ENCODE measurements at regions not wholly inside any gene's neighbourhood (a gene's known extent, or its start where the extent isn't known, plus 50 kb on each side); places are given as distances from the start of the nearest gene placed in this dataset.

DNA sequence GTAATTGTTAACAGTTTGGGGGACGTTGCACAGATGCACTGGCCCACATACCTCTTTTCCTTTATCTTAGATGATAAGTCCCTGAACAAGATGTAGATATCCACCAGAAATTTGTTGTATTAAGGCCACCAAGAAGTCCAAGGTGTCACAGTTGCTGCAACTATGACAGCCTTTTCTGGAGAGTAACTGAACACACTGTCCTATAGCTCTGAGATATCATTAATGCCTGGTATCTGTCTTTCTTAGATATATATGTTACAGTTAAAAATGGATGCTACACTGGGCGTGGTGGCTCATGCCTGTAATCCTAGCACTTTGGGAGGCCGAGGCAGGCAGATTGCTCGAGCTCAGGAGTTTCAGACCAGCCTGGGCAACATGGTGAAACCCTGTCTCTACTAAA lies 77.8 kb upstream of the PRDX4 start:
- in situ Hi-C loops (cut with MboI) (no loop called here), intact Hi-C loops (cut with micrococcal nuclease; ENCODE audit: unreplicated experiment) (no loop called here)
- H3K9me3 ChIP-seq (replicated peaks; ENCODE audit: control insufficient read depth, insufficient read depth, low read length), result no peaks in the 10 kb centered on the region
- no peak overlapping the region for H3K27ac ChIP-seq (ENCODE audit: control insufficient read depth, insufficient read depth)
- H3K4me2 ChIP-seq (ENCODE audit: control insufficient read depth, insufficient read depth), result no peak overlapping the region
- H2AFZ ChIP-seq (ENCODE audit: control insufficient read depth, low read depth, low read length), result no peak overlapping the region
- no peaks in the 10 kb centered on the region for H3K4me1 ChIP-seq (ENCODE audit: control insufficient read depth, insufficient read depth, low read length)
- BruUV-seq (replicated peaks), result no TSS peak
- TF ChIP-seq SMAD5 (IDR thresholded peaks at IDR 0.05; ENCODE audit: low read depth) (no peak), RUNX3 (IDR thresholded peaks at IDR 0.05; ENCODE audit: low read length) (no peak), NBN (IDR thresholded peaks at IDR 0.05) (no peak), ATF7 (IDR thresholded peaks at IDR 0.05; ENCODE audit: low read depth) (no peak)
- TF ChIP-seq, protein P1, sequence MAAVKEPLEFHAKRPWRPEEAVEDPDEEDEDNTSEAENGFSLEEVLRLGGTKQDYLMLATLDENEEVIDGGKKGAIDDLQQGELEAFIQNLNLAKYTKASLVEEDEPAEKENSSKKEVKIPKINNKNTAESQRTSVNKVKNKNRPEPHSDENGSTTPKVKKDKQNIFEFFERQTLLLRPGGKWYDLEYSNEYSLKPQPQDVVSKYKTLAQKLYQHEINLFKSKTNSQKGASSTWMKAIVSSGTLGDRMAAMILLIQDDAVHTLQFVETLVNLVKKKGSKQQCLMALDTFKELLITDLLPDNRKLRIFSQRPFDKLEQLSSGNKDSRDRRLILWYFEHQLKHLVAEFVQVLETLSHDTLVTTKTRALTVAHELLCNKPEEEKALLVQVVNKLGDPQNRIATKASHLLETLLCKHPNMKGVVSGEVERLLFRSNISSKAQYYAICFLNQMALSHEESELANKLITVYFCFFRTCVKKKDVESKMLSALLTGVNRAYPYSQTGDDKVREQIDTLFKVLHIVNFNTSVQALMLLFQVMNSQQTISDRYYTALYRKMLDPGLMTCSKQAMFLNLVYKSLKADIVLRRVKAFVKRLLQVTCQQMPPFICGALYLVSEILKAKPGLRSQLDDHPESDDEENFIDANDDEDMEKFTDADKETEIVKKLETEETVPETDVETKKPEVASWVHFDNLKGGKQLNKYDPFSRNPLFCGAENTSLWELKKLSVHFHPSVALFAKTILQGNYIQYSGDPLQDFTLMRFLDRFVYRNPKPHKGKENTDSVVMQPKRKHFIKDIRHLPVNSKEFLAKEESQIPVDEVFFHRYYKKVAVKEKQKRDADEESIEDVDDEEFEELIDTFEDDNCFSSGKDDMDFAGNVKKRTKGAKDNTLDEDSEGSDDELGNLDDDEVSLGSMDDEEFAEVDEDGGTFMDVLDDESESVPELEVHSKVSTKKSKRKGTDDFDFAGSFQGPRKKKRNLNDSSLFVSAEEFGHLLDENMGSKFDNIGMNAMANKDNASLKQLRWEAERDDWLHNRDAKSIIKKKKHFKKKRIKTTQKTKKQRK (IDR thresholded peaks at IDR 0.05; ENCODE audit: low read depth, low read length), result no peak
- ATAC-seq (no peak), DNase-seq (ENCODE audit: low read depth, low spot score) (no peak), FAIRE-seq (no peak)
- no peaks in the 10 kb centered on the region for H3K79me2 ChIP-seq (ENCODE audit: control insufficient read depth, insufficient read depth, low read length)
- 0% methylated on average over 4 of the region's 4 CpGs for WGBS (ENCODE audit: insufficient coverage, insufficient replicate concordance, low lambda C conversion rate, missing lambda C conversion rate)
- no peak overlapping the region for H3K4me3 ChIP-seq
- H3K36me3 ChIP-seq (ENCODE audit: control insufficient read depth in 2 of 2, insufficient read depth in 2 of 2, low read length in 1 of 2), result no peaks in the 10 kb centered on the region
- ChIA-PET SMC1A (ENCODE audit: uncharacterized antibody, unreplicated experiment) (interaction anchor here (1.4 kb wide), 1 partner anchor 85 kb away, joined by 3 read pairs; no protein-coding TSS in a partner anchor), CTCF (no interaction called here), POLR2A (no interaction called here), RAD21 (ENCODE audit: unreplicated experiment) (no interaction called here)
- H3K9ac ChIP-seq (ENCODE audit: control insufficient read depth, insufficient read depth, low read length), result no peak overlapping the region
- no peaks in the 10 kb centered on the region for H4K20me1 ChIP-seq (ENCODE audit: control insufficient read depth, insufficient read depth)
- H3K27me3 ChIP-seq (replicated peaks in 1 of 2; ENCODE audit: control insufficient read depth in 2 of 2, insufficient read depth in 2 of 2, low read length in 1 of 2), result no peaks in the 10 kb centered on the region

DNA sequence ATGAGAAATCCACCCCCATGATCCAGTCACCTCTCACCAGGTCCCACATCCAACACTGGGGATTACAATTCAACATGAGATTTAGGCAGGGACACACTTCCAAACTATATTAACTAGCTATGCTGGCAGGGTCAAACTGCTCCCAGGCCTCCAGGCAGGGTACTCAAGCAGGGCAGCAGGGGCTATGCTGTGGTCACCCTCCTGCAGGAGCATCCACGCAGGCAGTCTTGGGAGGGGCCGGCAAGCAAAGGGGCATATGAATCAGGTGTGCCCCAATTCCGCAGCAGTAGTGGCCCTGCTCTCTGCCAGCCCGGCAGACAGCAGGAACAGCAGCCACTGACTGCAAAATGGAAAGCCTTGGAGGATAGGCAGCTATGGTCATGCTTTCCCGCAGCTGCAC lies 74.6 kb upstream of the PRDX4 start:
- Histone ChIP-seq H3K9me3 (replicated peaks; ENCODE audit: control insufficient read depth, insufficient read depth, low read length) (no peaks in the 10 kb centered on the region), H3K27ac (ENCODE audit: control insufficient read depth, insufficient read depth) (no peak overlapping the region), H3K36me3 (ENCODE audit: control insufficient read depth in 2 of 2, insufficient read depth in 2 of 2, low read length in 1 of 2) (no peaks in the 10 kb centered on the region), H3K4me3 (no peak overlapping the region), H3K4me2 (ENCODE audit: control insufficient read depth, insufficient read depth) (no peak overlapping the region), H2AFZ (ENCODE audit: control insufficient read depth, low read depth, low read length) (no peak overlapping the region), H3K27me3 (replicated peaks in 1 of 2; ENCODE audit: control insufficient read depth in 2 of 2, insufficient read depth in 2 of 2, low read length in 1 of 2) (no peaks in the 10 kb centered on the region), H3K79me2 (ENCODE audit: control insufficient read depth, insufficient read depth, low read length) (no peaks in the 10 kb centered on the region), H4K20me1 (ENCODE audit: control insufficient read depth, insufficient read depth) (no peaks in the 10 kb centered on the region), H3K4me1 (ENCODE audit: control insufficient read depth, insufficient read depth, low read length) (no peaks in the 10 kb centered on the region), H3K9ac (ENCODE audit: control insufficient read depth, insufficient read depth, low read length) (no peak overlapping the region)
- SMC1A ChIA-PET (ENCODE audit: uncharacterized antibody, unreplicated experiment), result no interaction called here
- no TSS peak for BruUV-seq (replicated peaks)
- DNase-seq (ENCODE audit: low read depth, low spot score), result no peak
- RAD21 ChIA-PET (ENCODE audit: unreplicated experiment), result no interaction called here
- ATAC-seq, result no peak
- 13% methylated on average over 5 of the region's 5 CpGs for WGBS (ENCODE audit: insufficient coverage, insufficient replicate concordance, low lambda C conversion rate, missing lambda C conversion rate)
- CTCF ChIA-PET, result no interaction called here
- no peak for FAIRE-seq
- intact Hi-C loops (cut with micrococcal nuclease; ENCODE audit: unreplicated experiment), result no loop called here
- POLR2A ChIA-PET, result no interaction called here
- in situ Hi-C loops (cut with MboI), result no loop called here
- TF ChIP-seq, protein P2, sequence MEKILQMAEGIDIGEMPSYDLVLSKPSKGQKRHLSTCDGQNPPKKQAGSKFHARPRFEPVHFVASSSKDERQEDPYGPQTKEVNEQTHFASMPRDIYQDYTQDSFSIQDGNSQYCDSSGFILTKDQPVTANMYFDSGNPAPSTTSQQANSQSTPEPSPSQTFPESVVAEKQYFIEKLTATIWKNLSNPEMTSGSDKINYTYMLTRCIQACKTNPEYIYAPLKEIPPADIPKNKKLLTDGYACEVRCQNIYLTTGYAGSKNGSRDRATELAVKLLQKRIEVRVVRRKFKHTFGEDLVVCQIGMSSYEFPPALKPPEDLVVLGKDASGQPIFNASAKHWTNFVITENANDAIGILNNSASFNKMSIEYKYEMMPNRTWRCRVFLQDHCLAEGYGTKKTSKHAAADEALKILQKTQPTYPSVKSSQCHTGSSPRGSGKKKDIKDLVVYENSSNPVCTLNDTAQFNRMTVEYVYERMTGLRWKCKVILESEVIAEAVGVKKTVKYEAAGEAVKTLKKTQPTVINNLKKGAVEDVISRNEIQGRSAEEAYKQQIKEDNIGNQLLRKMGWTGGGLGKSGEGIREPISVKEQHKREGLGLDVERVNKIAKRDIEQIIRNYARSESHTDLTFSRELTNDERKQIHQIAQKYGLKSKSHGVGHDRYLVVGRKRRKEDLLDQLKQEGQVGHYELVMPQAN (conservative IDR thresholded peaks at IDR 0.05), result no peak
- no peak for TF ChIP-seq PAX5 (IDR thresholded peaks at IDR 0.05; ENCODE audit: borderline replicate concordance, low read depth, low read length)
- TF ChIP-seq POLR2AphosphoS5 (IDR thresholded peaks at IDR 0.05; ENCODE audit: low read length), result no peak
- no peak for TF ChIP-seq ESRRA (IDR thresholded peaks at IDR 0.05; ENCODE audit: low read length)
- TF ChIP-seq, protein P3, sequence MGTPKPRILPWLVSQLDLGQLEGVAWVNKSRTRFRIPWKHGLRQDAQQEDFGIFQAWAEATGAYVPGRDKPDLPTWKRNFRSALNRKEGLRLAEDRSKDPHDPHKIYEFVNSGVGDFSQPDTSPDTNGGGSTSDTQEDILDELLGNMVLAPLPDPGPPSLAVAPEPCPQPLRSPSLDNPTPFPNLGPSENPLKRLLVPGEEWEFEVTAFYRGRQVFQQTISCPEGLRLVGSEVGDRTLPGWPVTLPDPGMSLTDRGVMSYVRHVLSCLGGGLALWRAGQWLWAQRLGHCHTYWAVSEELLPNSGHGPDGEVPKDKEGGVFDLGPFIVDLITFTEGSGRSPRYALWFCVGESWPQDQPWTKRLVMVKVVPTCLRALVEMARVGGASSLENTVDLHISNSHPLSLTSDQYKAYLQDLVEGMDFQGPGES (IDR thresholded peaks at IDR 0.05), result no peak
- TF ChIP-seq FOS (IDR thresholded peaks at IDR 0.05; ENCODE audit: borderline replicate concordance, extremely low read depth, insufficient read length), result no peak
- no peak for TF ChIP-seq SIN3A (IDR thresholded peaks at IDR 0.05; ENCODE audit: low read depth, low read length)
- TF ChIP-seq SMC3 (IDR thresholded peaks at IDR 0.05; ENCODE audit: borderline replicate concordance, low read length), result no peak
- TF ChIP-seq YBX1 (IDR thresholded peaks at IDR 0.05), result no peak
- no peak for TF ChIP-seq STAT1 (conservative IDR thresholded peaks at IDR 0.05)
